H9 (cell line): ENCODE measurements at regions not wholly inside any gene's neighbourhood (a gene's known extent, or its start where the extent isn't known, plus 50 kb on each side); places are given as distances from the start of the nearest gene placed in this dataset.

Source experiments
- DNase-seq: peaks from one replicate; pipeline ENCODE4 v3.0.0-alpha.2; 2017
- H2AFZ ChIP-seq: one replicate; pipeline ENCODE4 v1.6.1; 2013; ENCODE audit warnings: mild to moderate bottlenecking, low read length, control low read depth, moderate library complexity
- H2AK5ac ChIP-seq: 2 replicates; pipeline ENCODE4 v1.6.1; 2013; ENCODE audit warnings: low read length, control low read depth, mixed read lengths; ENCODE audit not compliant: insufficient read length
- H2BK120ac ChIP-seq: one replicate; pipeline ENCODE4 v1.6.1; 2013; ENCODE audit warnings: low read depth, mild to moderate bottlenecking, low read length, control low read depth, inconsistent platforms; ENCODE audit not compliant: poor library complexity, severe bottlenecking
- H2BK12ac ChIP-seq: 2 replicates; pipeline ENCODE4 v1.6.1; 2013; ENCODE audit warnings: low read length, control low read depth, mixed read lengths, low read depth; ENCODE audit not compliant: insufficient read length
- H2BK15ac ChIP-seq: 2 replicates; pipeline ENCODE4 v1.6.1; 2013; ENCODE audit warnings: low read depth, low read length, control low read depth
- H2BK20ac ChIP-seq: one replicate; pipeline ENCODE4 v1.6.1; 2013; ENCODE audit warnings: low read depth, mild to moderate bottlenecking, low read length, control low read depth, inconsistent platforms; ENCODE audit not compliant: poor library complexity, severe bottlenecking
- H2BK5ac ChIP-seq: 2 replicates; pipeline ENCODE4 v1.6.1; 2013; ENCODE audit warnings: low read length, control low read depth, mixed read lengths; ENCODE audit not compliant: insufficient read length
- H3K14ac ChIP-seq: 2 replicates; pipeline ENCODE4 v1.6.1; 2013; ENCODE audit warnings: low read length, control low read depth; ENCODE audit not compliant: insufficient read depth
- H3K18ac ChIP-seq: 2 replicates; pipeline ENCODE4 v1.6.1; 2013; ENCODE audit warnings: low read depth, mild to moderate bottlenecking, mixed read lengths, low read length, control low read depth; ENCODE audit not compliant: insufficient read length
- H3K23ac ChIP-seq: 2 replicates; pipeline ENCODE4 v1.6.1; 2013; ENCODE audit warnings: low read length, control low read depth, mixed read lengths, low read depth; ENCODE audit not compliant: insufficient read length
- H3K23me2 ChIP-seq: 2 replicates; pipeline ENCODE4 v1.6.1; 2013; ENCODE audit warnings: low read depth, mild to moderate bottlenecking, mixed read lengths, low read length, control low read depth; ENCODE audit not compliant: insufficient read length, poor library complexity, severe bottlenecking
- H3K27ac ChIP-seq: 2 replicates; pipeline ENCODE4 v1.5.1; 2013; ENCODE audit warnings: low read length, control low read depth, mixed read lengths, low read depth; ENCODE audit not compliant: insufficient read length
- H3K27me3 ChIP-seq: 2 replicates; pipeline ENCODE4 v1.6.1; 2013; ENCODE audit warnings: low read length, control low read depth, inconsistent platforms; ENCODE audit not compliant: insufficient read depth
- H3K4ac ChIP-seq: 2 replicates; pipeline ENCODE4 v1.6.1; 2013; ENCODE audit warnings: low read depth, mild to moderate bottlenecking, control low read depth, inconsistent platforms, low read length, moderate library complexity
- H3K4me1 ChIP-seq: 2 replicates; pipeline ENCODE4 v1.6.1; 2013; ENCODE audit warnings: low read length, control low read depth, inconsistent platforms; ENCODE audit not compliant: insufficient read depth
- H3K4me2 ChIP-seq: 2 replicates; pipeline ENCODE4 v1.6.1; 2013; ENCODE audit warnings: low read length, control low read depth, mixed read lengths; ENCODE audit not compliant: insufficient read length, insufficient read depth
- H3K56ac ChIP-seq: 2 replicates; pipeline ENCODE4 v1.6.1; 2013; ENCODE audit warnings: low read depth, mild to moderate bottlenecking, mixed read lengths, low read length, control low read depth; ENCODE audit not compliant: insufficient read length
- H3K79me1 ChIP-seq: 2 replicates; pipeline ENCODE4 v1.6.1; 2013; ENCODE audit warnings: low read depth, mild to moderate bottlenecking, moderate library complexity, low read length, control low read depth, inconsistent platforms; ENCODE audit not compliant: insufficient read depth, poor library complexity, severe bottlenecking
- H3K79me2 ChIP-seq: 2 replicates; pipeline ENCODE4 v1.6.1; 2013; ENCODE audit warnings: low read length, control low read depth, inconsistent platforms; ENCODE audit not compliant: insufficient read depth
- H3K9ac ChIP-seq: 2 replicates; pipeline ENCODE4 v1.6.1; 2013; ENCODE audit warnings: low read length, control low read depth, mixed read lengths; ENCODE audit not compliant: insufficient read length; ENCODE audit errors: extremely low read depth
- H3K9me3 ChIP-seq: one replicate; pipeline ENCODE4 v1.6.1; 2013; ENCODE audit warnings: low read depth, low read length, inconsistent platforms; ENCODE audit not compliant: control insufficient read depth
- H3T11ph ChIP-seq: one replicate; pipeline ENCODE4 v1.6.1; 2013; ENCODE audit warnings: mild to moderate bottlenecking, low read length, control low read depth, inconsistent platforms
- H4K20me1 ChIP-seq: one replicate; pipeline ENCODE4 v1.6.1; 2013; ENCODE audit not compliant: control insufficient read depth, insufficient read length, insufficient read depth
- H4K5ac ChIP-seq: 2 replicates; pipeline ENCODE4 v1.6.1; 2013; ENCODE audit warnings: low read depth, mild to moderate bottlenecking, mixed read lengths, low read length, control low read depth; ENCODE audit not compliant: insufficient read length
- H4K8ac ChIP-seq: replicated peaks from 2 replicates; pipeline ENCODE4 v1.6.1; 2013; ENCODE audit warnings: low read length, control low read depth, mixed read lengths, low read depth; ENCODE audit not compliant: insufficient read length
- H4K91ac ChIP-seq: 2 replicates; pipeline ENCODE4 v1.6.1; 2013; ENCODE audit warnings: low read depth, mild to moderate bottlenecking, moderate library complexity, mixed read lengths, low read length, control low read depth; ENCODE audit not compliant: insufficient read length
- H3K27ac Mint-ChIP-seq, 3 experiments: 2 replicates in 2 of 3; 3 replicates in 1 of 3; pipeline ENCODE4 v1.8.0; 2020 to 2021; ENCODE audit warnings: mixed read lengths in 3 of 3, mild to moderate bottlenecking in 1 of 3, moderate library complexity in 1 of 3
- H3K27me3 Mint-ChIP-seq: 2 replicates; pipeline ENCODE4 v1.8.0; 2021; ENCODE audit warnings: low read depth, mild to moderate bottlenecking, moderate library complexity, mixed read lengths
- H3K36me3 Mint-ChIP-seq, 3 experiments: 2 replicates in 2 of 3; 3 replicates in 1 of 3; pipeline ENCODE4 v1.8.0; 2020 to 2021; ENCODE audit warnings: low read depth in 3 of 3, mixed read lengths in 3 of 3; ENCODE audit not compliant: insufficient read depth in 1 of 3
- H3K4me1 Mint-ChIP-seq, 2 experiments: 2 replicates each; pipeline ENCODE4 v1.8.0; 2020; ENCODE audit warnings: mixed read lengths in 2 of 2
- H3K4me3 Mint-ChIP-seq, 2 experiments: 2 replicates in 1 of 2; 3 replicates in 1 of 2; pipeline ENCODE4 v1.8.0; 2020 to 2021; ENCODE audit warnings: mild to moderate bottlenecking in 2 of 2, mixed read lengths in 2 of 2, moderate library complexity in 1 of 2
- H3K9me3 Mint-ChIP-seq, 2 experiments: 2 replicates in 1 of 2; 3 replicates in 1 of 2; pipeline ENCODE4 v1.8.0; 2020; ENCODE audit warnings: mild to moderate bottlenecking in 2 of 2, mixed read lengths in 2 of 2, moderate library complexity in 1 of 2
- WGBS: extraction: QIAGEN DNeasy Blood & Tissue Kit; methylation state at CpG from one replicate; pipeline ENCODE4 v1.1.7; 2013; ENCODE audit warnings: missing lambda C conversion rate, low lambda C conversion rate, mixed read lengths; ENCODE audit not compliant: insufficient read length; ENCODE audit errors: extremely low coverage; 5-methylcytosine and 5-hydroxymethylcytosine counted together
- TF ChIP-seq, protein P1 (sequence below): fragments of 200-600 bp; sonication (generic); conservative IDR thresholded peaks from 3 replicates; pipeline ENCODE4 v1.8.0; 2021; ENCODE audit warnings: antibody characterized with exemption, mild to moderate bottlenecking

DNA sequence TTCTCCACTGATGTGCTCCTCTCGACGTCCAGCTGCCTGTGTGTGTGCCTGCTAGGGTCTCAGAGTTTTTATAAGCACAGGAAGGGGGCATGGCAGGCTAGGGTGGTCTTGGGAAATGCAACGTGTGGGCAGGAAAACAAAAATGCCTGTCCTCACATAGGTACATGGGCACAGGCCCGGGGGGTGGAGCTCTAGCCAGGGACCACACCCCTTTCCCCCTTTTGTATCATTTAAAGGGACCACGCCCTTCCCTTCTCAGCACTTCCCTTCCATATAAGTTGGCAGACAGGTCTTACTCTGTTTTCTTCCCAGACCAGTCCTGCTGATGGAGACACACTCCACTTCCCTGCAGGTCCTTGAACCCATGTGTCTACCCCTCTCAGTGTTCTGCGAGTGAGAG is 645.0 kb downstream of the CBLN2 start:
- no peaks in the 10 kb centered on the region for H3K9me3 ChIP-seq
- H3K4me1 Mint-ChIP-seq = no peaks in the 10 kb centered on the region
- no peaks in the 10 kb centered on the region for H3K23me2 ChIP-seq
- H3K4me2 ChIP-seq = no peak overlapping the region
- H3K79me2 ChIP-seq = no peaks in the 10 kb centered on the region
- no peak overlapping the region for H3K14ac ChIP-seq
- no peaks in the 10 kb centered on the region for H4K20me1 ChIP-seq
- no peak overlapping the region for H3K27ac ChIP-seq
- H3K23ac ChIP-seq = no peak overlapping the region
- no peak overlapping the region for H2BK20ac ChIP-seq
- no peak overlapping the region for H2BK12ac ChIP-seq
- no peak overlapping the region for H4K5ac ChIP-seq
- TF ChIP-seq, protein P1, sequence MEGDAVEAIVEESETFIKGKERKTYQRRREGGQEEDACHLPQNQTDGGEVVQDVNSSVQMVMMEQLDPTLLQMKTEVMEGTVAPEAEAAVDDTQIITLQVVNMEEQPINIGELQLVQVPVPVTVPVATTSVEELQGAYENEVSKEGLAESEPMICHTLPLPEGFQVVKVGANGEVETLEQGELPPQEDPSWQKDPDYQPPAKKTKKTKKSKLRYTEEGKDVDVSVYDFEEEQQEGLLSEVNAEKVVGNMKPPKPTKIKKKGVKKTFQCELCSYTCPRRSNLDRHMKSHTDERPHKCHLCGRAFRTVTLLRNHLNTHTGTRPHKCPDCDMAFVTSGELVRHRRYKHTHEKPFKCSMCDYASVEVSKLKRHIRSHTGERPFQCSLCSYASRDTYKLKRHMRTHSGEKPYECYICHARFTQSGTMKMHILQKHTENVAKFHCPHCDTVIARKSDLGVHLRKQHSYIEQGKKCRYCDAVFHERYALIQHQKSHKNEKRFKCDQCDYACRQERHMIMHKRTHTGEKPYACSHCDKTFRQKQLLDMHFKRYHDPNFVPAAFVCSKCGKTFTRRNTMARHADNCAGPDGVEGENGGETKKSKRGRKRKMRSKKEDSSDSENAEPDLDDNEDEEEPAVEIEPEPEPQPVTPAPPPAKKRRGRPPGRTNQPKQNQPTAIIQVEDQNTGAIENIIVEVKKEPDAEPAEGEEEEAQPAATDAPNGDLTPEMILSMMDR = no peak
- WGBS = no CpG with 5 or more reads among the region's 6 CpGs
- no peaks in the 10 kb centered on the region for H3K36me3 Mint-ChIP-seq
- H4K91ac ChIP-seq = no peak overlapping the region
- H2AFZ ChIP-seq = no peak overlapping the region
- H2AK5ac ChIP-seq = no peak overlapping the region
- H3K9me3 Mint-ChIP-seq = no peaks in the 10 kb centered on the region; a peak in 1 of 5 replicates
- no peak overlapping the region for H3K9ac ChIP-seq
- H4K8ac ChIP-seq = no peak overlapping the region
- no peak for DNase-seq
- H3T11ph ChIP-seq = no peak overlapping the region
- H2BK15ac ChIP-seq = no peak overlapping the region
- no peak overlapping the region for H3K4ac ChIP-seq
- H3K4me1 ChIP-seq = no peaks in the 10 kb centered on the region
- H2BK5ac ChIP-seq = no peak overlapping the region
- no peak overlapping the region for H2BK120ac ChIP-seq
- no peak overlapping the region for H3K27ac Mint-ChIP-seq
- no peaks in the 10 kb centered on the region for H3K27me3 ChIP-seq
- H3K18ac ChIP-seq = no peak overlapping the region
- H3K27me3 Mint-ChIP-seq = no peaks in the 10 kb centered on the region
- no peak overlapping the region for H3K4me3 Mint-ChIP-seq
- H3K79me1 ChIP-seq = no peaks in the 10 kb centered on the region
- H3K56ac ChIP-seq = no peak overlapping the region
